ENCODE measurements at regions not wholly inside any gene's neighbourhood (a gene's known extent, or its start where the extent isn't known, plus 50 kb on each side); places are given as distances from the start of the nearest gene placed in this dataset.
"Not testable (repeated sequence)": the region's sequence is repeated elsewhere in the genome, so short reads cannot be mapped to it uniquely, and the experiment has no call there.

GRCh38 chr1:164337394-164337793 is 221.6 kb upstream of the PBX1 start:
- no peak for DNase-seq

GRCh38 chr1:164337885-164338284 is 221.1 kb upstream of the PBX1 start:
- no peak for DNase-seq

DNA sequence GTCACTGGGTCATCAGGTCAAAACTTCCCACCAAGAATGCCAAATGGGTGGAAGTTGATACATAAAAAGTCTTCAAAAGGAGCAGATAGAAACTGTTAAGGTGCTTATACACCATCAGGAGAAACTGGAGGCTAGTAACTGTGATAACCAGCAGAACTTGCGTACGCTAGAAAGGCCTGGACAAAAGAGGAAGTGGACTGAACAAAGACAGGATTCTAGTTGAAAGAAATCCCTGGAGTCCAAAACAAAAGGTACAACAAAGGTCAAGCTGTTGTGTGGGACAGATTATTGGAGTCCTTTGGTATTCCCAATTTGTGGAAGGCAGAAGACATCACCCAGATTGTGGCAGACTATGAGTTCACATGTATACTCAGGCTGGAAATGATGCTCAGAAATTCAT is 215.8 kb upstream of the PBX1 start:
- DNase-seq = no peak

DNA sequence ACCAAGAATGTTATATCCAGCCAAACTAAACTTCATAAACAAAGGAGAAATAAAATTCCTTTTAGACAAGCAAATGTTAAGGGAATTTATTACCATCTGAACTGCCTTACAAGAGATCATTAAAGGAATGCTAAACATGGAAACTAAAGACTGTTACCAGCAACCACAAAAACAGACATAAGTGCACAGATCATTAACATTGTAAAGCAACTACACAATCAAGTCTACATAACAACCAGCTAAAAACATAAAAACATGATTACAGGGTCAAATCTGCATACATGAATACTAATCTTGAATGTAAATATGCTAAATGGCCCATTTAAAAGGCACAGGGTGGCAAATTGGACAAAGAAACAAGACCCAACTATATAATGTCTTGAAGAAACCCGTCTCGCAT is 211.0 kb upstream of the PBX1 start:
- no peak for DNase-seq

GRCh38 chr1:164356511-164356910 is 202.5 kb upstream of the PBX1 start:
- DNase-seq = no peak

GRCh38 chr1:164360265-164360664 is 198.7 kb upstream of the PBX1 start:
- DNase-seq = no peak

GRCh38 chr1:164361927-164362326 is 197.1 kb upstream of the PBX1 start:
- DNase-seq = no peak

DNA sequence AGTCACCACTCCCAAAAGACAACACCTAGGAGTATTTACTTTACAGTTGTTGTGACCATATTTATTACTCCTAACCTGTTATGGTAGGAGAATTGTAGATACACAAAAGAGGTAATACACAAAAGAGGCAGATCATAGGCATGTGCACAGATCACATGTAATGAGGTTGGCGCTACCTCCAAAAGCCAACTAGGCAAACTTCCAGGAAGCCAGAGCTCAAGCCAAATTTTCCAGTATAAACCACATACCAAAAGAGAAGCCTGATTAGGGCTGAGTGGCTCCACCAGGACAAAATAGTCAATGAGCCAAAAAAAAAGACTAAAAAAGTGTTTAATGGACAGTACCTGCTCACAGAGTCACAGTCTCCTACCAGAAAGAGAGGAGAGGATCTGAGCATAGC is 195.0 kb upstream of the PBX1 start:
- DNase-seq = no peak

DNA sequence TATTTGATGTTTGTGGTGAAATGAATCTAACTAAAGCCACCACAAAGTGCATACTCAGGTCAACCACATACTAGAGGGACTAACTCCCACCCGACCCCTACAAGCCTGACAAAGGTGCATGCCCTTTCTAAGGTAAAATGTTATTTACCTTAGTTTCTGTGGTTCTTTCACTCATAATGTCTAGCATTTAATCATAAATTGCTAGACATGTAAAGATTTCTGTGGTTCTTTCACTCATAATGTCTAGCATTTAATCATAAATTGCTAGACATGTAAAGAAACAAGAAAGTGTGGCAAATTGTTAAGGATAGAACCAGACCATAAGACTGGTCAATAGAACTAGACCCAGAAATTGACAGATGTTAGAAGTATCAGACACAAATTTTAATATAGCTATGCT is 193.0 kb upstream of the PBX1 start:
- no peak for DNase-seq

DNA sequence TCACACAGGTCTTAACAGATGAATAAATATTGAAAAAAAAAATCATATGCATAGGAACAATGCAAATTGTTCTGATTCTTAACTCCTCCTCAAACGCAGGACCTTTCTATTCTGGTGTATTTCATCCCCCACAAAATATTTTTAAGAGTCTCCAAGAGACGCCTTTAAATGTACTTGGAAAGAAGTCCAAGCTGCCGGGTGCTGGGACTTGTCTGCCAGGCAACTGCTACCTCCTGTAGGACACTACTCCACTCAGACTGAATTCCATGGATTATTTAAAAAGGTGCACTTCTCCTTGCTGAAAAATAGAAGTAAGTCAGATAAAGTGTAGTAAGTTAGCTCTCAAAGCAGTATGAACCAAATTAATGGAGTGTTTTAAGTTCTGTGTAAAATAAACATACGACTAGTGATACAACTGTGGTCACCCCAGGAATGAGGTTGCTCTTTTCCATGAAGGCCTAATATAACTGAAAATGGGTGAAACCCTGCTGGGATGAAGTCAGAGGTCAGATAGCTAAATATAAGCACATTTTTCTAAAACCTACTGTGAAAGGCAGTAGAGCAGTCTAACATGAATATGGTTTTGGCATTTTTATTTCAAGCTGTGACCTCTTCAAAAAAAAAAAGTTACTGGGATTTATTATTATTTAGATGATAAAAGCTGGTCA is 189.2 kb upstream of the PBX1 start:
- no peak for DNase-seq

DNA sequence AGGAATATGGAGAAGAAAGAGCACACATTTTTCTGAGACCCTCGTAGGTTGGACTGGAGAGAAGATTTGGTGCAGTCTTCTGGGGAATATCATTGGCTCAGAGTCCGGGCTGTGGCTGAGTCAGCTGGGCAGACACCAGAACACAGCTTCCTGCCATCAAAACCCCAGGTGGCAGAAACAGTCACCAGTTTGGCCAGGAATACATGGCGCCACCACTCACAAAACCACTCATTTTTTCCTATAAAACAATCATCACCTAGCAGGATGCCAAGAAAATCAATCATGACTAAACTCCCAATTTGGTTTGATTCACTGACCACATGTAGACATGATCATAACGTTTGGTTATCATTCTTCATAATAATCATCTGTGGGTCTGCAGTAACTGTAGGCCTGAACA is 178.1 kb upstream of the PBX1 start:
- peak; percentile 21 for DNase-seq

DNA sequence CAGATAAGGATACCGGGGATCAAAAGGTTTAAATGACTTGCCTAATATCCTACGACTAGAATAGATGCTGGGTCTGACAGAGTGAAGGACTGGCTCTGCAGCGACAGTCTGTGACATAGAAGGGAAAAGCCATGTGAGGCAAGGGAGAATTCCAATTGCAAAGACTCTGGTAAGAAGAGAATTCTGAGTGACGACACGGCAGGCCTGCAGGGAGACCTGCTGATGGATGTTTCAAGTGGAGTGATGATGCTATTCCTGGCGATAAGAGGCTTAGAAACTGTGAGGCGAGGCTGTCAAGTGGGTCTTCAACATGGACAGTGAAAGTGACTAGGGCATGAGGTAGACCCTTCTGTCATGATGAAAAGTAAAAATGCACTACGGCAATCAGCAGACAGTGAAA is 176.6 kb upstream of the PBX1 start:
- DNase-seq = no peak

DNA sequence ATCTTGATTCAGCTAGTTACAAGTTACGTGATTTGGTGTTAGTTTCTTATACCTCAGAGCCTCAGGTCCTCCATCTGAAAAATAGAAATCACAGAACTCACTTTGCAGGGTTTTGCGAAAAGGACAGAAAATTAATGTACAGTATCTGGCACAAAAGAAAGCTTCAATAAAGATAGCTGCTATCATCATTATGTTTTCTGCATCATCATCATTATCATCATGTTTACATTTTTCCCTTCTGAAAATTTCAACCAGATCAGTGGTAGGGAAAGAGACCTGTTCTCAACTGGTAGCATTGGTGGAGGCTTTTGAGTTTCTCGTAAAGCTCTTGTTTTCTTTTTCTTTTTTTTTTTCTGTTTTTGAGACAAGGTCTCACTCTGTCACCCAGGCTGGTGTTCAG is 174.7 kb upstream of the PBX1 start:
- DNase-seq = no peak

- no peak for DNase-seq
Measured at GRCh38 chr1:164417016-164417704, 141.8 kb upstream of the PBX1 start.

GRCh38 chr1:164423136-164423535 is 135.8 kb upstream of the PBX1 start:
- no peak for DNase-seq

- no peak for DNase-seq
Measured at GRCh38 chr1:164433141-164433817, 125.7 kb upstream of the PBX1 start.

- DNase-seq = no peak
Measured at GRCh38 chr1:164433818-164434170, 125.2 kb upstream of the PBX1 start.

DNA sequence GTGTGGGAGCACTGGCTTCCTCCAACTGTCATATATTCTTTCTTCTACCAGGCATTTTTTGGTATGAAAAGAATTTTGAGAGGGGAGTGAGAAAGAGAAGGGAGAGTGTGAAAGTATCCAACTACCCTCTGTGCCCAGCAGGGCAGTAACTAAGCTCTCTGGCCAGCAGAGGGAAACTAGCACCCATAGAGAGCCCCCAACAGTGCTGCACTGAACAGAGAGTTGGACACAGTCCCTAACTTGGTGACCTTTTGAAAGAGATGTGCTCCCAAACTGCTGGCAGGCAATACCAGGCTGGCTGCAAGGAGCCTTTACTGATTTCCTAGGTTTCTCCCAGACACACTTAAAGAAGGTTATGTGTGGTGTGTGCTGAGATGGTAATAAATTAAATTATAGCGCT is 118.8 kb upstream of the PBX1 start:
- DNase-seq = peak; percentile 17

GRCh38 chr1:164443166-164443565 is 115.8 kb upstream of the PBX1 start:
- no peak for DNase-seq

GRCh38 chr1:164443836-164444235 is 115.1 kb upstream of the PBX1 start:
- DNase-seq = no peak

- DNase-seq = no peak
Measured at GRCh38 chr1:164446020-164446419, 113.0 kb upstream of the PBX1 start.

DNA sequence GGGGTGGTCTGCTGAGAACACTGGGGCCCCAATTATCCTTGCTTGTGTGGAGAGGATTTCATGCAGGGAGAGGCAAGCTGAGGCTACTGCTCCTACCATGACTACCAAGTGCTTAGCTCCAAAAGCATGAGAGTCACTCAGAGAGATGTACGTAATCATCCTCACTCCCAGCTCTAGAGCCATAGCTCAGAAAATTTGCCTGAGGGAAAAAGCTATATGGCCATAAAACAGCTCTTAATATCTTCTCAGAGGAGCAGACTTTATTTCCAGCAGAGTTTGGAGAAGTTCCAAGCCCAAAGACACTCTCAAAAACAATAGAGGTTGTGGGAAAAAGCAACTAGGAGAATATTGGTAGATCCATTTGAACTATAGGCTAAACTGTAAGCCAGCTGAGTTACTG is 106.4 kb upstream of the PBX1 start:
- no peak for DNase-seq

DNA sequence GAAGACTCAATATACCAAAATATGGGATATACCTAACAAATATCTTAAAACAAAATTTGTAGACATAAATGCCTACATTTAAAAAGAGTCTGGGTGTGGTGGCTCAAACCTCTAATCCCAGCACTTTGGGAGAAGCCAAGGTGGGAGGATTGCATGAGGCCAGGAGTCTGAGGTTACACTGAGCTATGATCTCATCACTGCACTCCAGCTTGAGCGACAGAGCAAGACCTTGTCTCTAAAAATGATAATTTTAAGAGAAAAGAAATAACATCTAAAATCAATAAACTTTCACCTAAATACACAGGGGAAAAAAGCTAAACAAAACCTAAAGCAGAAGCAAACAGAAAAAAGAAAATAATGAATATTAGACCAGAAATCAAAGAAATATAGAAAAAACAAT is 102.7 kb upstream of the PBX1 start:
- no peak for DNase-seq

- DNase-seq = not testable (repeated sequence)
Measured at GRCh38 chr1:164459176-164459575, 99.8 kb upstream of the PBX1 start.

All from right hindlimb (tissue), 1 donor.